Gastroesophageal sphincter (tissue), 4 donors: ENCODE measurements at regions not wholly inside any gene's neighbourhood (a gene's known extent, or its start where the extent isn't known, plus 50 kb on each side); places are given as distances from the start of the nearest gene placed in this dataset.

Source experiments
- ATAC-seq: fragments of 150-250 bp; one replicate; pipeline ENCODE4 v1.9.1; 2016; ENCODE audit warnings: mild to moderate bottlenecking, moderate library complexity
- H3K27ac ChIP-seq, 4 donors: fragments of 200-600 bp; sonication (generic) in 3 of 4; 1 replicate in 3 of 4; 2 replicates in 1 of 4; pipeline ENCODE4 v1.5.1; 2016 to 2019
- H3K27me3 ChIP-seq: fragments of 200-600 bp; sonication (generic); one replicate; pipeline ENCODE4 v1.5.1; 2019
- H3K36me3 ChIP-seq, 2 donors: fragments of 200-600 bp; sonication (generic); one replicate each; pipeline ENCODE4 v1.5.1; 2019; ENCODE audit warnings: control low read depth in 1 of 2
- H3K4me1 ChIP-seq, 3 donors: fragments of 200-600 bp; sonication (generic); 1 replicate in 2 of 3; 2 replicates in 1 of 3; pipeline ENCODE4 v1.5.1; 2016 to 2019; ENCODE audit warnings: control low read depth in 2 of 3
- H3K4me3 ChIP-seq, 2 donors: fragments of 200-600 bp; sonication (generic); one replicate each; pipeline ENCODE4 v1.5.1; 2019; ENCODE audit warnings: mild to moderate bottlenecking in 1 of 2, moderate library complexity in 1 of 2
- H3K9me3 ChIP-seq, 3 donors: fragments of 200-600 bp; sonication (generic); one replicate each; pipeline ENCODE4 v1.5.1; 2017 to 2019; ENCODE audit warnings: control low read depth in 2 of 3
- CTCF ChIP-seq, 4 experiments: fragments of 200-600 bp in 2 of 4; fragments of 450-650 bp in 2 of 4; sonication (generic) in 1 of 4; IDR thresholded peaks; one replicate each; pipeline ENCODE4 v1.5.1; 2017 to 2019; ENCODE audit warnings: antibody characterized with exemption in 4 of 4, mild to moderate bottlenecking in 2 of 4, moderate library complexity in 2 of 4
- EP300 ChIP-seq: sonication (generic); formaldehyde crosslinking; IDR thresholded peaks from one replicate; pipeline ENCODE4 v1.6.1; 2017; ENCODE audit warnings: antibody characterized with exemption, mild to moderate bottlenecking
- POLR2A ChIP-seq, 2 donors: fragments of 450-650 bp; IDR thresholded peaks; one replicate each; pipeline ENCODE4 v1.6.1; 2017; ENCODE audit warnings: antibody characterized with exemption in 2 of 2, mild to moderate bottlenecking in 2 of 2, moderate library complexity in 1 of 2
- POLR2AphosphoS5 ChIP-seq: sonication (generic); formaldehyde crosslinking; IDR thresholded peaks from one replicate; pipeline ENCODE4 v1.6.1; 2017; ENCODE audit warnings: antibody characterized with exemption
- WGBS, 2 donors: methylation state at CpG; one replicate each; pipeline ENCODE4 v1.1.5; 2018; ENCODE audit warnings: low coverage in 1 of 2; 5-methylcytosine and 5-hydroxymethylcytosine counted together

GRCh38 chr11:94702481-94702880, 65.7 kb upstream of the AMOTL1 start:
- H3K27me3 ChIP-seq = no peaks in the 10 kb centered on the region
- 100% methylated on average over 1 of the region's 1 CpG for WGBS, 2 donors
- peaks cover 0 to 9% (median 0%) of the 10 kb centered on the region in 3 donors for H3K4me1 ChIP-seq
- H3K36me3 ChIP-seq = no peaks in the 10 kb centered on the region
- ATAC-seq = no peak
- no peak overlapping the region for H3K27ac ChIP-seq
- H3K4me3 ChIP-seq = no peak overlapping the region
- H3K9me3 ChIP-seq = no peaks in the 10 kb centered on the region
- TF ChIP-seq POLR2A (IDR thresholded peaks at IDR 0.05) (no peak), CTCF (IDR thresholded peaks at IDR 0.05) (no peak), POLR2AphosphoS5 (no peak), EP300 (no peak)

GRCh38 chr11:94705419-94705818, 62.7 kb upstream of the AMOTL1 start:
- Histone ChIP-seq H3K9me3 (no peaks in the 10 kb centered on the region), H3K27me3 (no peaks in the 10 kb centered on the region), H3K27ac (no peak overlapping the region), H3K4me1 (peaks cover 0 to 9% (median 0%) of the 10 kb centered on the region in 3 donors), H3K36me3 (no peaks in the 10 kb centered on the region), H3K4me3 (no peak overlapping the region)
- TF ChIP-seq POLR2AphosphoS5 = no peak
- no peak for TF ChIP-seq CTCF (IDR thresholded peaks at IDR 0.05)
- TF ChIP-seq POLR2A (IDR thresholded peaks at IDR 0.05) = no peak
- TF ChIP-seq EP300 = no peak
- no peak for ATAC-seq

GRCh38 chr11:94705891-94706615, 62.1 kb upstream of the AMOTL1 start:
- Histone ChIP-seq H3K27ac (peak overlapping the region in 2 of 4 donors; percentile 13 to 27), H3K4me1 (peaks cover 0 to 9% (median 0%) of the 10 kb centered on the region in 3 donors), H3K4me3 (no peak overlapping the region), H3K36me3 (no peaks in the 10 kb centered on the region), H3K27me3 (no peaks in the 10 kb centered on the region), H3K9me3 (no peaks in the 10 kb centered on the region)
- WGBS, 2 donors = 39 to 63% methylated on average over 6 of the region's 6 CpGs
- TF ChIP-seq EP300 (no peak), CTCF (IDR thresholded peaks at IDR 0.05) (no peak), POLR2A (IDR thresholded peaks at IDR 0.05) (no peak), POLR2AphosphoS5 (no peak)
- no peak for ATAC-seq

GRCh38 chr11:94708176-94708575, 60.0 kb upstream of the AMOTL1 start:
- Histone ChIP-seq H3K36me3 (no peaks in the 10 kb centered on the region), H3K27ac (no peak overlapping the region), H3K9me3 (no peaks in the 10 kb centered on the region), H3K4me1 (peaks cover 0 to 9% (median 0%) of the 10 kb centered on the region in 3 donors), H3K27me3 (no peaks in the 10 kb centered on the region), H3K4me3 (no peak overlapping the region)
- ATAC-seq = no peak
- TF ChIP-seq EP300 (no peak), POLR2AphosphoS5 (no peak), CTCF (IDR thresholded peaks at IDR 0.05) (no peak), POLR2A (IDR thresholded peaks at IDR 0.05) (no peak)
- WGBS, 2 donors = 87 to 96% methylated on average over 3 to 4 of the region's 4 CpGs

GRCh38 chr11:94708642-94709041, 59.5 kb upstream of the AMOTL1 start:
- H3K27me3 ChIP-seq = no peaks in the 10 kb centered on the region
- H3K27ac ChIP-seq = no peak overlapping the region
- no peaks in the 10 kb centered on the region for H3K36me3 ChIP-seq
- H3K9me3 ChIP-seq = no peaks in the 10 kb centered on the region
- no peak for TF ChIP-seq POLR2A (IDR thresholded peaks at IDR 0.05)
- no peak for TF ChIP-seq EP300
- no peak for TF ChIP-seq CTCF (IDR thresholded peaks at IDR 0.05)
- no peak for TF ChIP-seq POLR2AphosphoS5
- H3K4me1 ChIP-seq = peaks cover 0 to 9% (median 0%) of the 10 kb centered on the region in 3 donors
- 40 to 73% methylated on average over 4 of the region's 4 CpGs for WGBS, 2 donors
- H3K4me3 ChIP-seq = no peak overlapping the region
- no peak for ATAC-seq
